A549 (cell line): ENCODE measurements at regions not wholly inside any gene's neighbourhood (a gene's known extent, or its start where the extent isn't known, plus 50 kb on each side); places are given as distances from the start of the nearest gene placed in this dataset.

Experiments used
- ATAC-seq, 2 experiments: fragments of 200-7000 bp in 1 of 2; fragments of >200 bp in 1 of 2; cut with Nextera tagmentation in 1 of 2; cut with Tn5 transposase in 1 of 2; 3 replicates each; pipeline versions ENCODE4 v1.8.0 to v1.9.1; 2018 to 2020; ENCODE audit warnings: mild to moderate bottlenecking in 1 of 2, moderate library complexity in 1 of 2
- CTCF ChIA-PET: fragments of 300-600 bp; sonication (Branson Sonifier 250); formaldehyde crosslinking; extraction: SDS; loops from one replicate; lab custom pipeline; 2021; ENCODE audit warnings: antibody characterized with exemption, inconsistent platforms; lab: Yijun Ruan, JAX
- POLR2A ChIA-PET: fragments of 350-600 bp; formaldehyde crosslinking; extraction: SDS; loops from one replicate; lab custom pipeline; 2021; ENCODE audit warnings: antibody characterized with exemption, inconsistent platforms; lab: Yijun Ruan, JAX
- DNase-seq, 2 experiments: peaks; one replicate each; pipeline versions ENCODE4 v3.0.0 to v3.0.0-alpha.2; 2011 to 2016; ENCODE audit warnings: low read depth in 1 of 2, low spot score in 1 of 2
- FAIRE-seq: peaks from 2 replicates; lab custom pipeline; 2011; peaks lifted over from hg19 to GRCh38; lab: Jason Lieb, UNC
- H3K27ac ChIP-seq, 2 experiments: fragments of >200 bp; sonication (Bioruptor Twin); formaldehyde crosslinking; 3 replicates each; pipeline ENCODE4 v1.5.1; 2016 to 2017
- H3K4me1 ChIP-seq: fragments of >200 bp; sonication (Bioruptor Twin); formaldehyde crosslinking; 3 replicates; pipeline ENCODE4 v1.6.1; 2016
- H3K4me2 ChIP-seq: fragments of >200 bp; sonication (Bioruptor Twin); formaldehyde crosslinking; 3 replicates; pipeline ENCODE4 v1.6.1; 2016
- H3K4me3 ChIP-seq: fragments of >200 bp; sonication (Bioruptor Twin); formaldehyde crosslinking; 3 replicates; pipeline ENCODE4 v1.5.1; 2016
- H3K9me3 ChIP-seq: fragments of >200 bp; sonication (Bioruptor Twin); formaldehyde crosslinking; 3 replicates; pipeline ENCODE4 v1.6.1; 2016
- BHLHE40 ChIP-seq: IDR thresholded peaks from 2 replicates; pipeline ENCODE4 v1.6.1; 2012; ENCODE audit warnings: low read depth, low read length, inconsistent platforms
- CBX2 ChIP-seq: fragments of 200-600 bp; sonication (generic); IDR thresholded peaks from 2 replicates; pipeline ENCODE4 v1.6.1; 2016; ENCODE audit warnings: low read depth, mild to moderate bottlenecking, borderline replicate concordance
- CBX8 ChIP-seq: fragments of 200-600 bp; sonication (generic); IDR thresholded peaks from 2 replicates; pipeline ENCODE4 v1.6.1; 2016
- EHF ChIP-seq: fragments of 250-450 bp; sonication (Bioruptor Pico); IDR thresholded peaks from 2 replicates; pipeline ENCODE4 v1.5.0; 2020; ENCODE audit warnings: mild to moderate bottlenecking
- ESRRA ChIP-seq: fragments of 150-350 bp; IDR thresholded peaks from 2 replicates; pipeline ENCODE4 v1.6.1; 2014; ENCODE audit warnings: mild to moderate bottlenecking, low read length, borderline replicate concordance
- FOSL2 ChIP-seq, 2 experiments: fragments of 450-650 bp in 1 of 2; fragments of >200 bp in 1 of 2; sonication (Bioruptor Twin) in 1 of 2; formaldehyde crosslinking; IDR thresholded peaks; 2 replicates each; pipeline versions ENCODE4 v1.5.0 to v1.6.1; 2016 to 2020; ENCODE audit warnings: mild to moderate bottlenecking in 1 of 2, moderate library complexity in 1 of 2
- FOXS1 ChIP-seq: fragments of 250-450 bp; sonication (Bioruptor Pico); IDR thresholded peaks from 2 replicates; pipeline ENCODE4 v1.5.0; 2020; ENCODE audit warnings: mild to moderate bottlenecking, moderate library complexity
- GATA3 ChIP-seq: IDR thresholded peaks from 2 replicates; pipeline ENCODE4 v1.6.1; 2012; ENCODE audit warnings: borderline replicate concordance
- HEYL ChIP-seq: fragments of 250-450 bp; sonication (Bioruptor Pico); IDR thresholded peaks from 2 replicates; pipeline ENCODE4 v1.8.0; 2021; ENCODE audit warnings: mild to moderate bottlenecking, moderate library complexity
- HOXA7 ChIP-seq: fragments of 250-450 bp; sonication (Bioruptor Pico); IDR thresholded peaks from 2 replicates; pipeline ENCODE4 v1.5.0; 2020; ENCODE audit warnings: mild to moderate bottlenecking, moderate library complexity
- HOXB5 ChIP-seq: fragments of 250-450 bp; sonication (Bioruptor Pico); IDR thresholded peaks from 2 replicates; pipeline ENCODE4 v1.5.0; 2020; ENCODE audit warnings: mild to moderate bottlenecking, moderate library complexity
- JUNB ChIP-seq: fragments of >200 bp; sonication (Bioruptor Twin); formaldehyde crosslinking; IDR thresholded peaks from 2 replicates; pipeline ENCODE4 v1.6.1; 2016
- MAZ ChIP-seq: fragments of 150-350 bp; IDR thresholded peaks from 2 replicates; pipeline ENCODE4 v1.6.1; 2014; ENCODE audit warnings: antibody characterized with exemption, low read depth, low read length, borderline replicate concordance
- NPAS2 ChIP-seq: fragments of 250-450 bp; sonication (Bioruptor Pico); IDR thresholded peaks from 2 replicates; pipeline ENCODE4 v1.8.0; 2022; ENCODE audit warnings: mild to moderate bottlenecking, moderate library complexity, borderline replicate concordance
- PHF8 ChIP-seq: fragments of 200-600 bp; sonication (generic); IDR thresholded peaks from 2 replicates; pipeline ENCODE4 v1.6.1; 2016; ENCODE audit warnings: low read depth, mild to moderate bottlenecking, antibody characterized with exemption, moderate library complexity, borderline replicate concordance
- POLR2A ChIP-seq: IDR thresholded peaks from 2 replicates; pipeline ENCODE4 v1.6.1; 2012; ENCODE audit warnings: mild to moderate bottlenecking, low read length
- RAD21 ChIP-seq, 2 experiments: fragments of >200 bp in 1 of 2; sonication (Bioruptor Twin) in 1 of 2; formaldehyde crosslinking in 1 of 2; IDR thresholded peaks in 1 of 2; conservative IDR thresholded peaks in 1 of 2; 2 replicates in 1 of 2; 3 replicates in 1 of 2; pipeline ENCODE4 v1.6.1; 2012 to 2018; ENCODE audit warnings: inconsistent platforms in 1 of 2
- RFX5 ChIP-seq: fragments of 450-650 bp; IDR thresholded peaks from 2 replicates; pipeline ENCODE4 v1.7.1; 2014; ENCODE audit warnings: antibody characterized with exemption, mild to moderate bottlenecking, moderate library complexity
- SREBF2 ChIP-seq: fragments of 450-650 bp; IDR thresholded peaks from 2 replicates; pipeline ENCODE4 v1.6.1; 2014; ENCODE audit warnings: mild to moderate bottlenecking, moderate library complexity
- ZC3H11A ChIP-seq: fragments of 450-650 bp; IDR thresholded peaks from 2 replicates; pipeline ENCODE4 v1.6.1; 2014; ENCODE audit warnings: antibody characterized with exemption, mild to moderate bottlenecking
- ZSCAN20 ChIP-seq: fragments of 250-450 bp; sonication (Bioruptor Pico); IDR thresholded peaks from 2 replicates; pipeline ENCODE4 v1.8.0; 2022; ENCODE audit warnings: mild to moderate bottlenecking, moderate library complexity
- WGBS: methylation state at CpG from one replicate; pipeline ENCODE4 v1.1.6; 2017; ENCODE audit errors: missing lambda C conversion rate; 5-methylcytosine and 5-hydroxymethylcytosine counted together
- TF ChIP-seq, protein P1 (sequence below): fragments of 150-350 bp; IDR thresholded peaks from 2 replicates; pipeline ENCODE4 v1.6.1; 2014; ENCODE audit warnings: low read depth, mild to moderate bottlenecking, low read length
- TF ChIP-seq, protein P2 (sequence below): fragments of 200-600 bp; sonication (generic); IDR thresholded peaks from 2 replicates; pipeline ENCODE4 v1.6.1; 2016; ENCODE audit warnings: antibody characterized with exemption, mild to moderate bottlenecking, moderate library complexity
- TF ChIP-seq, protein P3 (sequence below): fragments of >200 bp; sonication (Bioruptor Twin); formaldehyde crosslinking; IDR thresholded peaks from 3 replicates; pipeline ENCODE4 v1.6.1; 2016
- TF ChIP-seq, protein P4 (sequence below): fragments of 450-650 bp; IDR thresholded peaks from 2 replicates; pipeline ENCODE4 v1.6.1; 2014; ENCODE audit warnings: antibody characterized with exemption
- TF ChIP-seq, protein P5 (sequence below): fragments of >200 bp; sonication (Bioruptor Twin); formaldehyde crosslinking; IDR thresholded peaks from 3 replicates; pipeline ENCODE4 v1.5.1; 2016

DNA sequence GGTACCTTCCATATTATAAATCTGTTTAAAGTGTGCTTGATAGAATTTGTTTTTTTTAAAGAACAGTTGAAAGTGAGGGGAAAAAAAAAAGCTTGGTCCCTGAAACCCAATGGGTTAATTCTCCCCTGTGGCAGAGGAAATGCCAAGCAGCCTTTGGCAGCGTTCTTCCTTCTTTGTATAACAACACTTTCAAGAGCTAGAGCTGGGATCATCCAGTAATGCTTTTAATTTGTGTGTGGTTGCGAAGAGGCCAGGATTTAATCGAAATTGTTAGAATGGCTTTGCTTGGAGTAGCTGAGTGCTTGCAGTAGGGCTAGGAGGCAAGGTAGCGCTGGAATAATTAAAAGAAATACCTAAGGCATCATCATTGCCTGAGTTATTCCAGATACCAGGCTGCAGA is 692.0 kb downstream of the DHX35 start:
- DNase-seq (no peak), FAIRE-seq (no peak), ATAC-seq (no peak)
- CTCF ChIA-PET = no interaction called here
- Histone ChIP-seq H3K9me3 (no peaks in the 10 kb centered on the region), H3K4me3 (no peak overlapping the region), H3K4me1 (no peaks in the 10 kb centered on the region), H3K4me2 (no peak overlapping the region), H3K27ac (no peak overlapping the region)
- WGBS = 3% methylated on average over 4 of the region's 4 CpGs
- POLR2A ChIA-PET = no interaction called here
- TF ChIP-seq ZSCAN20 = no peak
- no peak for TF ChIP-seq PHF8
- no peak for TF ChIP-seq RFX5
- no peak for TF ChIP-seq HEYL
- no peak for TF ChIP-seq BHLHE40

DNA sequence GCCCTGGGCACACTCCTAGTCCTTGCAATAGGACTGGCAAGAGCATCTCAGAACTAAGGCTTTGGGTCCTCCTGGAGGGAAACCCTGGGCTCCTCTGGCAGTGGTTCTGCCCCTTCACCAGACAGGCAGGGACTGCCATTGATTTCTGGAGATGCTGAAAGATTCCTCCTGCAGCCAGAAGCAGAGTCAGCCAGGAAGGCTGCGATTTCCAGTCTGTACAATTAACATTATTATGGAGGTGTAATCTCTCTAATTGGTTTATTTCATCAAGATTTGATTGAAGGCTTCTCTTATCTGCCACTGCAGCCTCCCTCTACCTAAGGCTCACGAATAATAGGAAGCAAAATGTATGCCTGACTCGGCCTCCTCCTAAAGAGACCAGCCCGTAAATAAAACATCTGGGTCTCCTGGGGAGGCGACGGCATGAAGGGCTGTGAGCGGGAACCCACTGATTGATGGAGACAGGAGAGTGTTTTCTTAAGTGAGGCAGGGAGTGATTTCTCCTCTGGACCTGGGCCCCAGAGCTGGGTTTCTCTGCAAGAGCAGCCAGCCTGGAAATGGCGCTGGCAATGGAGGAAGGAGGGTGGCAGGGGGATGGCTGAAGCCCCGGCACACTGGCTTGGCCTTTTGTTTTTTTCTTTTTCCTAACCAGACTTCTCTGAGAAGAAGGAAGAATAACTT is 689.6 kb downstream of the DHX35 start:
- ATAC-seq = no peak

DNA sequence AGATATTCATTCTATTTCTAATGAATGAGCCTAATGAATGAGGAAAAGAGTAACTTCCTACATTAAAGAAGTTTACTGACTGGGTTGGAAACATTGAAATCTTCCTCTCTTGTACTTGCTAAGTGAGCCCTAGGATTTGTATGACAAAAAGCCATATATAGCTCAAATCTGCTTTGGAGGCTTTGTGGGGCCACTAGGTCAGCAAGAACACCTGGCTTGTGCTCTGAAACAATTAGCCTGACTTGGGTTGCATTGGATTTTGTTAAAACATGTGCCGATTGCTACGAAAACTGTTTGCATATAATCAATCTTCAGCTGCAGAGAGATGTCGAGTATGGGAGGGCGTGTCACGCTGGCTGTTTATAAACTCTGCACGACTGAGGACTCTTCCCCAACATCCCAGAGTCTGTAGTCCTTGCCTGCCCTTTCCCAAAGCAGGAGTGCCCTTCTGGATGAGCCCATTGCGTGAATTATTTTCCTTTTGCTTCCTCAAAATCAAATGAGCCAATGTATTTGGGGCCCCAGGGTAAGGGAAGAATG is 684.8 kb downstream of the DHX35 start:
- Histone ChIP-seq H3K4me1 (no peaks in the 10 kb centered on the region), H3K27ac (no peak overlapping the region), H3K4me3 (no peak overlapping the region), H3K9me3 (no peaks in the 10 kb centered on the region), H3K4me2 (no peak overlapping the region)
- 3% methylated on average over 7 of the region's 7 CpGs for WGBS
- CTCF ChIA-PET = interaction anchor here (0.6 kb wide), 1 partner anchor 9 kb away, joined by 3 read pairs; no protein-coding TSS in a partner anchor
- no peak for FAIRE-seq
- no peak for ATAC-seq
- POLR2A ChIA-PET = no interaction called here
- DNase-seq = no peak
- TF ChIP-seq MAZ = no peak
- no peak for TF ChIP-seq CBX2
- TF ChIP-seq POLR2A = no peak
- TF ChIP-seq RAD21 (conservative IDR thresholded peaks at IDR 0.05 in 1 of 2, IDR thresholded peaks at IDR 0.05 in 1 of 2) = no peak
- no peak for TF ChIP-seq ESRRA
- TF ChIP-seq GATA3 = no peak
- no peak for TF ChIP-seq JUNB
- no peak for TF ChIP-seq SREBF2
- TF ChIP-seq EHF (CRISPR knock-in tag) = no peak
- TF ChIP-seq FOSL2 (IDR thresholded peaks at IDR 0.05) = no peak
- no peak for TF ChIP-seq FOSL2 (CRISPR knock-in tag; IDR thresholded peaks at IDR 0.05)
- TF ChIP-seq, protein P1, sequence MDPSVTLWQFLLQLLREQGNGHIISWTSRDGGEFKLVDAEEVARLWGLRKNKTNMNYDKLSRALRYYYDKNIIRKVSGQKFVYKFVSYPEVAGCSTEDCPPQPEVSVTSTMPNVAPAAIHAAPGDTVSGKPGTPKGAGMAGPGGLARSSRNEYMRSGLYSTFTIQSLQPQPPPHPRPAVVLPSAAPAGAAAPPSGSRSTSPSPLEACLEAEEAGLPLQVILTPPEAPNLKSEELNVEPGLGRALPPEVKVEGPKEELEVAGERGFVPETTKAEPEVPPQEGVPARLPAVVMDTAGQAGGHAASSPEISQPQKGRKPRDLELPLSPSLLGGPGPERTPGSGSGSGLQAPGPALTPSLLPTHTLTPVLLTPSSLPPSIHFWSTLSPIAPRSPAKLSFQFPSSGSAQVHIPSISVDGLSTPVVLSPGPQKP = no peak
- TF ChIP-seq, protein P2, sequence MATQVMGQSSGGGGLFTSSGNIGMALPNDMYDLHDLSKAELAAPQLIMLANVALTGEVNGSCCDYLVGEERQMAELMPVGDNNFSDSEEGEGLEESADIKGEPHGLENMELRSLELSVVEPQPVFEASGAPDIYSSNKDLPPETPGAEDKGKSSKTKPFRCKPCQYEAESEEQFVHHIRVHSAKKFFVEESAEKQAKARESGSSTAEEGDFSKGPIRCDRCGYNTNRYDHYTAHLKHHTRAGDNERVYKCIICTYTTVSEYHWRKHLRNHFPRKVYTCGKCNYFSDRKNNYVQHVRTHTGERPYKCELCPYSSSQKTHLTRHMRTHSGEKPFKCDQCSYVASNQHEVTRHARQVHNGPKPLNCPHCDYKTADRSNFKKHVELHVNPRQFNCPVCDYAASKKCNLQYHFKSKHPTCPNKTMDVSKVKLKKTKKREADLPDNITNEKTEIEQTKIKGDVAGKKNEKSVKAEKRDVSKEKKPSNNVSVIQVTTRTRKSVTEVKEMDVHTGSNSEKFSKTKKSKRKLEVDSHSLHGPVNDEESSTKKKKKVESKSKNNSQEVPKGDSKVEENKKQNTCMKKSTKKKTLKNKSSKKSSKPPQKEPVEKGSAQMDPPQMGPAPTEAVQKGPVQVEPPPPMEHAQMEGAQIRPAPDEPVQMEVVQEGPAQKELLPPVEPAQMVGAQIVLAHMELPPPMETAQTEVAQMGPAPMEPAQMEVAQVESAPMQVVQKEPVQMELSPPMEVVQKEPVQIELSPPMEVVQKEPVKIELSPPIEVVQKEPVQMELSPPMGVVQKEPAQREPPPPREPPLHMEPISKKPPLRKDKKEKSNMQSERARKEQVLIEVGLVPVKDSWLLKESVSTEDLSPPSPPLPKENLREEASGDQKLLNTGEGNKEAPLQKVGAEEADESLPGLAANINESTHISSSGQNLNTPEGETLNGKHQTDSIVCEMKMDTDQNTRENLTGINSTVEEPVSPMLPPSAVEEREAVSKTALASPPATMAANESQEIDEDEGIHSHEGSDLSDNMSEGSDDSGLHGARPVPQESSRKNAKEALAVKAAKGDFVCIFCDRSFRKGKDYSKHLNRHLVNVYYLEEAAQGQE = no peak
- no peak for TF ChIP-seq NPAS2 (CRISPR knock-in tag)
- TF ChIP-seq, protein P3, sequence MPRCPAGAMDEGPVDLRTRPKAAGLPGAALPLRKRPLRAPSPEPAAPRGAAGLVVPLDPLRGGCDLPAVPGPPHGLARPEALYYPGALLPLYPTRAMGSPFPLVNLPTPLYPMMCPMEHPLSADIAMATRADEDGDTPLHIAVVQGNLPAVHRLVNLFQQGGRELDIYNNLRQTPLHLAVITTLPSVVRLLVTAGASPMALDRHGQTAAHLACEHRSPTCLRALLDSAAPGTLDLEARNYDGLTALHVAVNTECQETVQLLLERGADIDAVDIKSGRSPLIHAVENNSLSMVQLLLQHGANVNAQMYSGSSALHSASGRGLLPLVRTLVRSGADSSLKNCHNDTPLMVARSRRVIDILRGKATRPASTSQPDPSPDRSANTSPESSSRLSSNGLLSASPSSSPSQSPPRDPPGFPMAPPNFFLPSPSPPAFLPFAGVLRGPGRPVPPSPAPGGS = no peak
- TF ChIP-seq, protein P4, sequence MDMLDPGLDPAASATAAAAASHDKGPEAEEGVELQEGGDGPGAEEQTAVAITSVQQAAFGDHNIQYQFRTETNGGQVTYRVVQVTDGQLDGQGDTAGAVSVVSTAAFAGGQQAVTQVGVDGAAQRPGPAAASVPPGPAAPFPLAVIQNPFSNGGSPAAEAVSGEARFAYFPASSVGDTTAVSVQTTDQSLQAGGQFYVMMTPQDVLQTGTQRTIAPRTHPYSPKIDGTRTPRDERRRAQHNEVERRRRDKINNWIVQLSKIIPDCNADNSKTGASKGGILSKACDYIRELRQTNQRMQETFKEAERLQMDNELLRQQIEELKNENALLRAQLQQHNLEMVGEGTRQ = no peak
- no peak for TF ChIP-seq ZSCAN20
- TF ChIP-seq HOXB5 (CRISPR knock-in tag) = no peak

More for the DNA sequence above, 689.6 kb downstream of the DHX35 start:
- 3% methylated on average over 9 of the region's 9 CpGs for WGBS
- DNase-seq = no peak
- ChIA-PET CTCF (no interaction called here), POLR2A (no interaction called here)
- no peak overlapping the region for H3K4me3 ChIP-seq
- no peak overlapping the region for H3K4me2 ChIP-seq
- no peak overlapping the region for H3K27ac ChIP-seq
- FAIRE-seq = no peak
- no peaks in the 10 kb centered on the region for H3K9me3 ChIP-seq
- no peaks in the 10 kb centered on the region for H3K4me1 ChIP-seq
- TF ChIP-seq, protein P5, sequence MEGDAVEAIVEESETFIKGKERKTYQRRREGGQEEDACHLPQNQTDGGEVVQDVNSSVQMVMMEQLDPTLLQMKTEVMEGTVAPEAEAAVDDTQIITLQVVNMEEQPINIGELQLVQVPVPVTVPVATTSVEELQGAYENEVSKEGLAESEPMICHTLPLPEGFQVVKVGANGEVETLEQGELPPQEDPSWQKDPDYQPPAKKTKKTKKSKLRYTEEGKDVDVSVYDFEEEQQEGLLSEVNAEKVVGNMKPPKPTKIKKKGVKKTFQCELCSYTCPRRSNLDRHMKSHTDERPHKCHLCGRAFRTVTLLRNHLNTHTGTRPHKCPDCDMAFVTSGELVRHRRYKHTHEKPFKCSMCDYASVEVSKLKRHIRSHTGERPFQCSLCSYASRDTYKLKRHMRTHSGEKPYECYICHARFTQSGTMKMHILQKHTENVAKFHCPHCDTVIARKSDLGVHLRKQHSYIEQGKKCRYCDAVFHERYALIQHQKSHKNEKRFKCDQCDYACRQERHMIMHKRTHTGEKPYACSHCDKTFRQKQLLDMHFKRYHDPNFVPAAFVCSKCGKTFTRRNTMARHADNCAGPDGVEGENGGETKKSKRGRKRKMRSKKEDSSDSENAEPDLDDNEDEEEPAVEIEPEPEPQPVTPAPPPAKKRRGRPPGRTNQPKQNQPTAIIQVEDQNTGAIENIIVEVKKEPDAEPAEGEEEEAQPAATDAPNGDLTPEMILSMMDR = no peak
- no peak for TF ChIP-seq HOXA7
- no peak for TF ChIP-seq ZC3H11A
- TF ChIP-seq POLR2A = no peak
- TF ChIP-seq CBX8 = no peak
- no peak for TF ChIP-seq FOXS1 (CRISPR knock-in tag)
